A549 (cell line): ENCODE measurements at regions not wholly inside any gene's neighbourhood (a gene's known extent, or its start where the extent isn't known, plus 50 kb on each side); places are given as distances from the start of the nearest gene placed in this dataset.

ENCODE experiments used
- ATAC-seq, 2 experiments: fragments of 200-7000 bp in 1 of 2; fragments of >200 bp in 1 of 2; cut with Nextera tagmentation in 1 of 2; cut with Tn5 transposase in 1 of 2; 3 replicates each; pipeline versions ENCODE4 v1.8.0 to v1.9.1; 2018 to 2020; ENCODE audit warnings: mild to moderate bottlenecking in 1 of 2, moderate library complexity in 1 of 2
- CTCF ChIA-PET: fragments of 300-600 bp; sonication (Branson Sonifier 250); formaldehyde crosslinking; extraction: SDS; loops from one replicate; lab custom pipeline; 2021; ENCODE audit warnings: antibody characterized with exemption, inconsistent platforms; lab: Yijun Ruan, JAX
- POLR2A ChIA-PET: fragments of 350-600 bp; formaldehyde crosslinking; extraction: SDS; loops from one replicate; lab custom pipeline; 2021; ENCODE audit warnings: antibody characterized with exemption, inconsistent platforms; lab: Yijun Ruan, JAX
- DNase-seq, 2 experiments: peaks; one replicate each; pipeline versions ENCODE4 v3.0.0 to v3.0.0-alpha.2; 2011 to 2016; ENCODE audit warnings: low read depth in 1 of 2, low spot score in 1 of 2
- FAIRE-seq: peaks from 2 replicates; lab custom pipeline; 2011; peaks lifted over from hg19 to GRCh38; lab: Jason Lieb, UNC
- H3K27ac ChIP-seq, 2 experiments: fragments of >200 bp; sonication (Bioruptor Twin); formaldehyde crosslinking; 3 replicates each; pipeline ENCODE4 v1.5.1; 2016 to 2017
- H3K4me1 ChIP-seq: fragments of >200 bp; sonication (Bioruptor Twin); formaldehyde crosslinking; 3 replicates; pipeline ENCODE4 v1.6.1; 2016
- H3K4me2 ChIP-seq: fragments of >200 bp; sonication (Bioruptor Twin); formaldehyde crosslinking; 3 replicates; pipeline ENCODE4 v1.6.1; 2016
- H3K4me3 ChIP-seq: fragments of >200 bp; sonication (Bioruptor Twin); formaldehyde crosslinking; 3 replicates; pipeline ENCODE4 v1.5.1; 2016
- H3K9me3 ChIP-seq: fragments of >200 bp; sonication (Bioruptor Twin); formaldehyde crosslinking; 3 replicates; pipeline ENCODE4 v1.6.1; 2016
- BHLHE40 ChIP-seq: IDR thresholded peaks from 2 replicates; pipeline ENCODE4 v1.6.1; 2012; ENCODE audit warnings: low read depth, low read length, inconsistent platforms
- CBX8 ChIP-seq: fragments of 200-600 bp; sonication (generic); IDR thresholded peaks from 2 replicates; pipeline ENCODE4 v1.6.1; 2016
- CHD2 ChIP-seq: fragments of 150-350 bp; IDR thresholded peaks from 2 replicates; pipeline ENCODE4 v1.6.1; 2014; ENCODE audit warnings: low read length; ENCODE audit not compliant: partially characterized antibody
- E2F6 ChIP-seq: IDR thresholded peaks from 2 replicates; pipeline ENCODE4 v1.6.1; 2012; ENCODE audit warnings: low read depth, borderline replicate concordance
- EP300 ChIP-seq, 2 experiments: fragments of >200 bp; sonication (Bioruptor Twin); formaldehyde crosslinking; IDR thresholded peaks; 2 replicates in 1 of 2; 3 replicates in 1 of 2; pipeline ENCODE4 v1.6.1; 2016 to 2017
- FOSL2 ChIP-seq, 2 experiments: fragments of 450-650 bp in 1 of 2; fragments of >200 bp in 1 of 2; sonication (Bioruptor Twin) in 1 of 2; formaldehyde crosslinking; IDR thresholded peaks; 2 replicates each; pipeline versions ENCODE4 v1.5.0 to v1.6.1; 2016 to 2020; ENCODE audit warnings: mild to moderate bottlenecking in 1 of 2, moderate library complexity in 1 of 2
- FOXS1 ChIP-seq: fragments of 250-450 bp; sonication (Bioruptor Pico); IDR thresholded peaks from 2 replicates; pipeline ENCODE4 v1.5.0; 2020; ENCODE audit warnings: mild to moderate bottlenecking, moderate library complexity
- GATA3 ChIP-seq: IDR thresholded peaks from 2 replicates; pipeline ENCODE4 v1.6.1; 2012; ENCODE audit warnings: borderline replicate concordance
- HOXB5 ChIP-seq: fragments of 250-450 bp; sonication (Bioruptor Pico); IDR thresholded peaks from 2 replicates; pipeline ENCODE4 v1.5.0; 2020; ENCODE audit warnings: mild to moderate bottlenecking, moderate library complexity
- JUN ChIP-seq, 2 experiments: fragments of >200 bp; sonication (Bioruptor Twin); formaldehyde crosslinking; IDR thresholded peaks; 2 replicates in 1 of 2; 3 replicates in 1 of 2; pipeline ENCODE4 v1.6.1; 2016 to 2017
- MAFK ChIP-seq: fragments of 450-650 bp; IDR thresholded peaks from 2 replicates; pipeline ENCODE4 v1.6.1; 2014; ENCODE audit not compliant: partially characterized antibody
- MAX ChIP-seq: IDR thresholded peaks from 2 replicates; pipeline ENCODE4 v1.6.1; 2012
- MAZ ChIP-seq: fragments of 150-350 bp; IDR thresholded peaks from 2 replicates; pipeline ENCODE4 v1.6.1; 2014; ENCODE audit warnings: antibody characterized with exemption, low read depth, low read length, borderline replicate concordance
- NPAS2 ChIP-seq: fragments of 250-450 bp; sonication (Bioruptor Pico); IDR thresholded peaks from 2 replicates; pipeline ENCODE4 v1.8.0; 2022; ENCODE audit warnings: mild to moderate bottlenecking, moderate library complexity, borderline replicate concordance
- POLR2A ChIP-seq: IDR thresholded peaks from 2 replicates; pipeline ENCODE4 v1.6.1; 2012; ENCODE audit warnings: mild to moderate bottlenecking, low read length
- POLR2AphosphoS2 ChIP-seq: conservative IDR thresholded peaks from 2 replicates; pipeline ENCODE4 v1.6.1; 2012; ENCODE audit warnings: low read length, improper control_type of control experiment, inconsistent platforms
- RARB ChIP-seq: fragments of 250-450 bp; sonication (Bioruptor Pico); IDR thresholded peaks from 2 replicates; pipeline ENCODE4 v1.8.0; 2021; ENCODE audit warnings: mild to moderate bottlenecking, moderate library complexity
- RFX5 ChIP-seq: fragments of 450-650 bp; IDR thresholded peaks from 2 replicates; pipeline ENCODE4 v1.7.1; 2014; ENCODE audit warnings: antibody characterized with exemption, mild to moderate bottlenecking, moderate library complexity
- RNF2 ChIP-seq: fragments of 200-600 bp; sonication (generic); IDR thresholded peaks from 2 replicates; pipeline ENCODE4 v1.6.1; 2016; ENCODE audit warnings: low read depth, mild to moderate bottlenecking, antibody characterized with exemption, moderate library complexity, borderline replicate concordance
- ZC3H11A ChIP-seq: fragments of 450-650 bp; IDR thresholded peaks from 2 replicates; pipeline ENCODE4 v1.6.1; 2014; ENCODE audit warnings: antibody characterized with exemption, mild to moderate bottlenecking
- ZSCAN20 ChIP-seq: fragments of 250-450 bp; sonication (Bioruptor Pico); IDR thresholded peaks from 2 replicates; pipeline ENCODE4 v1.8.0; 2022; ENCODE audit warnings: mild to moderate bottlenecking, moderate library complexity
- WGBS: methylation state at CpG from one replicate; pipeline ENCODE4 v1.1.6; 2017; ENCODE audit errors: missing lambda C conversion rate; 5-methylcytosine and 5-hydroxymethylcytosine counted together
- TF ChIP-seq, protein P1 (sequence below): fragments of 250-450 bp; sonication (Bioruptor Pico); IDR thresholded peaks from 2 replicates; pipeline ENCODE4 v1.5.0; 2021; ENCODE audit warnings: mild to moderate bottlenecking, moderate library complexity, borderline replicate concordance
- TF ChIP-seq, protein P2 (sequence below): fragments of >200 bp; sonication (Bioruptor Twin); formaldehyde crosslinking; IDR thresholded peaks from 2 replicates; pipeline ENCODE4 v1.6.1; 2016

- DNase-seq (no peak), ATAC-seq (no peak), FAIRE-seq (no peak)
- TF ChIP-seq GATA3 (no peak), JUN (IDR thresholded peaks at IDR 0.05) (no peak), ZC3H11A (no peak), NPAS2 (CRISPR knock-in tag) (no peak), FOXS1 (CRISPR knock-in tag) (no peak), RFX5 (no peak), BHLHE40 (no peak)
- TF ChIP-seq, protein P1, sequence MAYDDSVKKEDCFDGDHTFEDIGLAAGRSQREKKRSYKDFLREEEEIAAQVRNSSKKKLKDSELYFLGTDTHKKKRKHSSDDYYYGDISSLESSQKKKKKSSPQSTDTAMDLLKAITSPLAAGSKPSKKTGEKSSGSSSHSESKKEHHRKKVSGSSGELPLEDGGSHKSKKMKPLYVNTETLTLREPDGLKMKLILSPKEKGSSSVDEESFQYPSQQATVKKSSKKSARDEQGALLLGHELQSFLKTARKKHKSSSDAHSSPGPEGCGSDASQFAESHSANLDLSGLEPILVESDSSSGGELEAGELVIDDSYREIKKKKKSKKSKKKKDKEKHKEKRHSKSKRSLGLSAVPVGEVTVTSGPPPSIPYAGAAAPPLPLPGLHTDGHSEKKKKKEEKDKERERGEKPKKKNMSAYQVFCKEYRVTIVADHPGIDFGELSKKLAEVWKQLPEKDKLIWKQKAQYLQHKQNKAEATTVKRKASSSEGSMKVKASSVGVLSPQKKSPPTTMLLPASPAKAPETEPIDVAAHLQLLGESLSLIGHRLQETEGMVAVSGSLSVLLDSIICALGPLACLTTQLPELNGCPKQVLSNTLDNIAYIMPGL (CRISPR knock-in tag): no peak
- no peak overlapping the region for H3K27ac ChIP-seq
- CTCF ChIA-PET: interaction anchor here (1.6 kb wide), 1 partner anchor 9 kb away, joined by 3 read pairs; no protein-coding TSS in a partner anchor
- POLR2A ChIA-PET: no interaction called here
- 77% methylated on average over 3 of the region's 3 CpGs for WGBS
- H3K9me3 ChIP-seq: no peaks in the 10 kb centered on the region
- H3K4me3 ChIP-seq: no peak overlapping the region
- H3K4me1 ChIP-seq: 0 out of 3 replicates have a peak, but pooled peaks cover 4% of the 10 kb centered on the region
- no peak overlapping the region for H3K4me2 ChIP-seq
Measured at GRCh38 chr2:65532326-65532725, 99.9 kb upstream of the SPRED2 start.

DNA sequence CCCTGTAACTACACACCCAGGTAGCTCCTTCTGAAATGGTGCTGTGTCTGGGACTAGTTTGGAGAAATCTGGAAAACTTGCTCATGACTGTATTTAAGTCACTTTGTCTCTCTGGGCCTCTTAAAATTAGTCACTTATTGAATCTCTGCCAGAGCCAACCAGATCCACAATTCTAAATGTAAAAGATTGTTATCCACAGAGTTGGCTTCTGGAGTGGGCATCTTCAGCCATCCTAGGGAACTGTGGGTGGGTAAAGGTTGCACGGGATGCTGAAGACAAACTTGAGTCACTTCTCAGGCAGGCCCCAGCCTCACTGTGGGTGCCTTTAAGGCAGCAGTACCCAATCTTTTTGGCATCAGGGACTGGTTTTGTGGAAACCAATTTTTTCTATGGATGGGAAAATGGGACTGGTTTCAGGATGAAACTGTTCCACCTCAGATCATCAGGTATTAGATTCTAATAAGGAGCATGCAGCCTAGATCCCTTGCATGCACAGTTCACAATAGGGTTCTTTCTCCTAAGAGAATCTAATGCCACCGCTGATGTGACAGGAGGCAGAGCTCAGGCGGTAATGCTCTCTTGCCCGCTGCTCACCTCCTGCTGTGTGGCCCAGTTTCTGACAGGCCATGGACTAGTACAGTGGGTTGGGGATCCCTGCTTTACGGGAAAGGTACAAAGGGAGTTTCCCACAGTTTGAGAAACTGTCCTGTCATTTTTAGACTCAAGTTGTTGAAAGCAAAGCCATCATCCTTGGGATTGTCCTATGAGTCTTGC lies 98.3 kb upstream of the SPRED2 start:
- DNase-seq (no peak), FAIRE-seq (no peak), ATAC-seq (no peak)
- H3K9me3 ChIP-seq: no peaks in the 10 kb centered on the region
- H3K27ac ChIP-seq: no peak overlapping the region
- POLR2A ChIA-PET: no interaction called here
- TF ChIP-seq CBX8 (no peak), MAFK (no peak), RNF2 (no peak), E2F6 (no peak), POLR2AphosphoS2 (no peak), ZSCAN20 (CRISPR knock-in tag) (no peak), POLR2A (no peak), RARB (CRISPR knock-in tag) (no peak), EP300 (IDR thresholded peaks at IDR 0.05) (no peak), HOXB5 (CRISPR knock-in tag) (no peak), ZC3H11A (no peak), CHD2 (no peak), FOSL2 (IDR thresholded peaks at IDR 0.05) (no peak), FOSL2 (CRISPR knock-in tag; IDR thresholded peaks at IDR 0.05) (no peak), MAZ (no peak), MAX (no peak)
- TF ChIP-seq, protein P2, sequence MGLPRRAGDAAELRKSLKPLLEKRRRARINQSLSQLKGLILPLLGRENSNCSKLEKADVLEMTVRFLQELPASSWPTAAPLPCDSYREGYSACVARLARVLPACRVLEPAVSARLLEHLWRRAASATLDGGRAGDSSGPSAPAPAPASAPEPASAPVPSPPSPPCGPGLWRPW: no peak
- WGBS: 79% methylated on average over 5 of the region's 5 CpGs
- H3K4me1 ChIP-seq: 0 out of 3 replicates have a peak, but pooled peaks cover 4% of the 10 kb centered on the region
- no peak overlapping the region for H3K4me3 ChIP-seq
- no peak overlapping the region for H3K4me2 ChIP-seq
- CTCF ChIA-PET: interaction anchor here (0.6 to 1.4 kb wide), 3 partner anchors 22 to 199 kb away, joined by 3 to 4 read pairs (median 3); no protein-coding TSS in a partner anchor
